WTC11 (cell line): ENCODE measurements at regions not wholly inside any gene's neighbourhood (a gene's known extent, or its start where the extent isn't known, plus 50 kb on each side); places are given as distances from the start of the nearest gene placed in this dataset.

Experiments
- ATAC-seq: fragments of 200-7000 bp; cut with Tn5 transposase; 2 replicates; pipeline ENCODE4 v1.10.0; 2021; ENCODE audit warnings: mild to moderate bottlenecking, moderate library complexity
- CTCF ChIA-PET: fragments of 300-600 bp; sonication (Branson Sonifier 250); formaldehyde crosslinking; loops from one replicate; lab custom pipeline; 2021; ENCODE audit warnings: antibody characterized with exemption; lab: Charles Lee
- POLR2A ChIA-PET: fragments of 350-600 bp; sonication (Branson Sonifier 250); formaldehyde crosslinking; loops from one replicate; lab custom pipeline; 2021; ENCODE audit warnings: antibody characterized with exemption; lab: Charles Lee
- DNase-seq: peaks from one replicate; pipeline ENCODE4 v3.0.0; 2021; ENCODE audit warnings: low spot score
- H3K27ac Mint-ChIP-seq: 2 replicates; pipeline ENCODE4 v1.8.0; 2021; ENCODE audit warnings: mixed read lengths
- H3K27me3 Mint-ChIP-seq: 2 replicates; pipeline ENCODE4 v1.8.0; 2021; ENCODE audit warnings: low read depth, mild to moderate bottlenecking, moderate library complexity, mixed read lengths
- H3K36me3 Mint-ChIP-seq: 2 replicates; pipeline ENCODE4 v1.8.0; 2021; ENCODE audit warnings: mixed read lengths
- H3K4me1 Mint-ChIP-seq: 2 replicates; pipeline ENCODE4 v1.8.0; 2022; ENCODE audit warnings: mixed read lengths
- H3K4me3 Mint-ChIP-seq: 2 replicates; pipeline ENCODE4 v1.8.0; 2021; ENCODE audit warnings: mild to moderate bottlenecking, moderate library complexity, mixed read lengths
- H3K9me3 Mint-ChIP-seq: 2 replicates; pipeline ENCODE4 v1.8.0; 2021; ENCODE audit warnings: mixed read lengths
- FOXK1 ChIP-seq: sonication (generic); formaldehyde crosslinking; IDR thresholded peaks from 2 replicates; pipeline ENCODE4 v1.8.0; 2022; ENCODE audit warnings: mild to moderate bottlenecking, moderate library complexity, missing genetic modification reagents
- FOXP1 ChIP-seq: sonication (generic); formaldehyde crosslinking; IDR thresholded peaks from 2 replicates; pipeline ENCODE4 v1.8.0; 2022; ENCODE audit warnings: missing genetic modification reagents, mild to moderate bottlenecking, moderate library complexity, borderline replicate concordance
- GRHL2 ChIP-seq: fragments of 250-450 bp; sonication (Bioruptor Pico); IDR thresholded peaks from 2 replicates; pipeline ENCODE4 v1.8.0; 2022; ENCODE audit warnings: mild to moderate bottlenecking, moderate library complexity; ENCODE audit not compliant: insufficient replicate concordance, severe bottlenecking
- GTF2I ChIP-seq: fragments of 250-450 bp; sonication (Bioruptor Pico); conservative IDR thresholded peaks from 2 replicates; pipeline ENCODE4 v1.4.0; 2021; ENCODE audit warnings: mild to moderate bottlenecking
- HMGA2 ChIP-seq: fragments of 250-450 bp; sonication (Bioruptor Pico); IDR thresholded peaks from 2 replicates; pipeline ENCODE4 v1.4.0; 2021; ENCODE audit warnings: mild to moderate bottlenecking, moderate library complexity
- JAZF1 ChIP-seq: fragments of 250-450 bp; sonication (Bioruptor Pico); IDR thresholded peaks from 2 replicates; pipeline ENCODE4 v1.9.0; 2021; ENCODE audit warnings: moderate library complexity, mild to moderate bottlenecking, inconsistent platforms
- MXD4 ChIP-seq: fragments of 250-450 bp; sonication (Bioruptor Pico); IDR thresholded peaks from 2 replicates; pipeline ENCODE4 v1.8.0; 2021; ENCODE audit warnings: mild to moderate bottlenecking, moderate library complexity, borderline replicate concordance
- MYBL2 ChIP-seq: sonication (generic); formaldehyde crosslinking; IDR thresholded peaks from 2 replicates; pipeline ENCODE4 v1.8.1; 2023; ENCODE audit warnings: mild to moderate bottlenecking, moderate library complexity, missing genetic modification reagents
- NR1H2 ChIP-seq: sonication (generic); formaldehyde crosslinking; IDR thresholded peaks from 2 replicates; pipeline ENCODE4 v1.9.0; 2021; ENCODE audit warnings: mild to moderate bottlenecking, moderate library complexity, missing genetic modification reagents
- NR3C1 ChIP-seq: sonication (generic); formaldehyde crosslinking; conservative IDR thresholded peaks from 2 replicates; pipeline ENCODE4 v1.8.1; 2023; ENCODE audit warnings: low read depth, mild to moderate bottlenecking, missing genetic modification reagents
- OVOL2 ChIP-seq: fragments of 250-450 bp; sonication (Bioruptor Pico); IDR thresholded peaks from 2 replicates; pipeline ENCODE4 v1.9.0; 2021; ENCODE audit warnings: mild to moderate bottlenecking, borderline replicate concordance
- RELA ChIP-seq: sonication (generic); formaldehyde crosslinking; IDR thresholded peaks from 2 replicates; pipeline ENCODE4 v1.8.1; 2022; ENCODE audit warnings: missing genetic modification reagents, mild to moderate bottlenecking, borderline replicate concordance
- SMAD4 ChIP-seq: sonication (generic); formaldehyde crosslinking; IDR thresholded peaks from 2 replicates; pipeline ENCODE4 v1.8.0; 2022; ENCODE audit warnings: mild to moderate bottlenecking, missing genetic modification reagents
- SOX15 ChIP-seq: fragments of 250-450 bp; sonication (Bioruptor Pico); IDR thresholded peaks from 2 replicates; pipeline ENCODE4 v1.9.0; 2021; ENCODE audit warnings: mild to moderate bottlenecking
- ZNF138 ChIP-seq: sonication (generic); formaldehyde crosslinking; conservative IDR thresholded peaks from 2 replicates; pipeline ENCODE4 v1.8.1; 2022; ENCODE audit warnings: mild to moderate bottlenecking, moderate library complexity, missing genetic modification reagents
- ZNF317 ChIP-seq: sonication (generic); formaldehyde crosslinking; IDR thresholded peaks from 2 replicates; pipeline ENCODE4 v1.8.1; 2023; ENCODE audit warnings: low read depth, mild to moderate bottlenecking, moderate library complexity, missing genetic modification reagents, borderline replicate concordance
- TF ChIP-seq, protein P1 (sequence below): sonication (generic); formaldehyde crosslinking; IDR thresholded peaks from 2 replicates; pipeline ENCODE4 v1.8.1; 2023; ENCODE audit warnings: mild to moderate bottlenecking, moderate library complexity, missing genetic modification reagents
- TF ChIP-seq, protein P2 (sequence below): fragments of 200-600 bp; IDR thresholded peaks from 2 replicates; pipeline ENCODE4 v1.8.0; 2022; ENCODE audit warnings: antibody characterized with exemption
- TF ChIP-seq, protein P3 (sequence below): sonication (generic); formaldehyde crosslinking; IDR thresholded peaks from 2 replicates; pipeline ENCODE4 v1.8.0; 2022; ENCODE audit warnings: mild to moderate bottlenecking, missing genetic modification reagents
- TF ChIP-seq, protein P4 (sequence below): sonication (generic); formaldehyde crosslinking; conservative IDR thresholded peaks from 2 replicates; pipeline ENCODE4 v1.8.1; 2023; ENCODE audit warnings: mild to moderate bottlenecking, low read depth, missing genetic modification reagents, moderate library complexity
- TF ChIP-seq, protein P5 (sequence below): sonication (generic); formaldehyde crosslinking; IDR thresholded peaks from 2 replicates; pipeline ENCODE4 v1.8.0; 2022; ENCODE audit warnings: mild to moderate bottlenecking, missing genetic modification reagents
- TF ChIP-seq, protein P6 (sequence below): sonication (generic); formaldehyde crosslinking; IDR thresholded peaks from 2 replicates; pipeline ENCODE4 v1.8.1; 2023; ENCODE audit warnings: mild to moderate bottlenecking, missing genetic modification reagents, moderate library complexity
- TF ChIP-seq, protein P7 (sequence below): sonication (generic); formaldehyde crosslinking; IDR thresholded peaks from 2 replicates; pipeline ENCODE4 v1.8.1; 2023; ENCODE audit warnings: mild to moderate bottlenecking, missing genetic modification reagents

DNA sequence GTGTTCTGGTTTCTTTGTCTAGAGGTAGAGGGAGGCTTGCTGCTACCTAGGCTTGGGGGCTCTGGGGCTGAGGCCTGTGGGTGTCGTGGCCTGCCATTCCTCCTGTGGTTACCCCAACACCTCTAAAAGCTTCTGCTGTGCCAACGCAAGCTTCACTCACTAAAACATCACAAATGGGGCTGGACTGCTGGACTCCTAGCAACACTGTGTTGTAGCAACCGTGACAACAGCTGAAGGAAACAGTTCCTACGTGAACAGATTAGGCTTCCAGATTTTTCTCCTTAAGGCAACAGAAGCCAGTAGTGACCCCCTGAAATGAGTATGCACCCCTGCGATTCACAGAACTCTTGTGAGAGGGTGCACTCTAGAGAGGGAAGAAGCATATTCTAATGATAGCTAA is 138.3 kb upstream of the TEX13D start:
- Mint-ChIP-seq H3K9me3 (no peaks in the 10 kb centered on the region), H3K4me3 (no peak overlapping the region), H3K4me1 (0 out of 2 replicates have a peak, but pooled peaks cover 3% of the 10 kb centered on the region), H3K27ac (no peak overlapping the region), H3K36me3 (no peaks in the 10 kb centered on the region), H3K27me3 (no peaks in the 10 kb centered on the region)
- CTCF ChIA-PET = no interaction called here
- DNase-seq (no peak), ATAC-seq (no peak)
- TF ChIP-seq ZNF317 (CRISPR knock-in tag) = no peak
- no peak for TF ChIP-seq RELA (CRISPR knock-in tag)
- TF ChIP-seq, protein P1, sequence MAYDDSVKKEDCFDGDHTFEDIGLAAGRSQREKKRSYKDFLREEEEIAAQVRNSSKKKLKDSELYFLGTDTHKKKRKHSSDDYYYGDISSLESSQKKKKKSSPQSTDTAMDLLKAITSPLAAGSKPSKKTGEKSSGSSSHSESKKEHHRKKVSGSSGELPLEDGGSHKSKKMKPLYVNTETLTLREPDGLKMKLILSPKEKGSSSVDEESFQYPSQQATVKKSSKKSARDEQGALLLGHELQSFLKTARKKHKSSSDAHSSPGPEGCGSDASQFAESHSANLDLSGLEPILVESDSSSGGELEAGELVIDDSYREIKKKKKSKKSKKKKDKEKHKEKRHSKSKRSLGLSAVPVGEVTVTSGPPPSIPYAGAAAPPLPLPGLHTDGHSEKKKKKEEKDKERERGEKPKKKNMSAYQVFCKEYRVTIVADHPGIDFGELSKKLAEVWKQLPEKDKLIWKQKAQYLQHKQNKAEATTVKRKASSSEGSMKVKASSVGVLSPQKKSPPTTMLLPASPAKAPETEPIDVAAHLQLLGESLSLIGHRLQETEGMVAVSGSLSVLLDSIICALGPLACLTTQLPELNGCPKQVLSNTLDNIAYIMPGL = no peak
- no peak for TF ChIP-seq ZNF138 (CRISPR knock-in tag)
- TF ChIP-seq HMGA2 (CRISPR knock-in tag) = no peak
- TF ChIP-seq NR1H2 (CRISPR knock-in tag) = no peak
- no peak for TF ChIP-seq NR3C1 (CRISPR knock-in tag)
- TF ChIP-seq, protein P2, sequence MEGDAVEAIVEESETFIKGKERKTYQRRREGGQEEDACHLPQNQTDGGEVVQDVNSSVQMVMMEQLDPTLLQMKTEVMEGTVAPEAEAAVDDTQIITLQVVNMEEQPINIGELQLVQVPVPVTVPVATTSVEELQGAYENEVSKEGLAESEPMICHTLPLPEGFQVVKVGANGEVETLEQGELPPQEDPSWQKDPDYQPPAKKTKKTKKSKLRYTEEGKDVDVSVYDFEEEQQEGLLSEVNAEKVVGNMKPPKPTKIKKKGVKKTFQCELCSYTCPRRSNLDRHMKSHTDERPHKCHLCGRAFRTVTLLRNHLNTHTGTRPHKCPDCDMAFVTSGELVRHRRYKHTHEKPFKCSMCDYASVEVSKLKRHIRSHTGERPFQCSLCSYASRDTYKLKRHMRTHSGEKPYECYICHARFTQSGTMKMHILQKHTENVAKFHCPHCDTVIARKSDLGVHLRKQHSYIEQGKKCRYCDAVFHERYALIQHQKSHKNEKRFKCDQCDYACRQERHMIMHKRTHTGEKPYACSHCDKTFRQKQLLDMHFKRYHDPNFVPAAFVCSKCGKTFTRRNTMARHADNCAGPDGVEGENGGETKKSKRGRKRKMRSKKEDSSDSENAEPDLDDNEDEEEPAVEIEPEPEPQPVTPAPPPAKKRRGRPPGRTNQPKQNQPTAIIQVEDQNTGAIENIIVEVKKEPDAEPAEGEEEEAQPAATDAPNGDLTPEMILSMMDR = no peak
- POLR2A ChIA-PET = no interaction called here

DNA sequence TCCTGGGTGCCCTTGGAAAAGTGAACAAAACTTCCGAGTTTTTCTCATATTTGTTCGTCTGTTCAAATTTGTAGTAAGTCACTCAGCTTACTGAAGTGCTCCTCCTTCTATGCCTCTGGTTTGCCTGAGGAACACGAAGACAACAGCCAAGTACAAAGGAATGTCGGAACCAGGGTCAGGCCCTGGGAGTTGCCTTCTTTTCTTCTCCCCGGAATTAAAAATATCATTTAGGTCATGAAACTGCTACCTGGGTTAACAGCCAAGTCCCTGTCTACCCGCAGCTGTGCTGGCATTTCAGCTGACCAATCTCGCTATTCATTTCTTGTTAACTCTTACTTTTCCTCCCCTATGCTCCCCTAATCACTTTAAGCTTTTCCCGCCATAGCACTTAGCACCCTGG is 137.6 kb upstream of the TEX13D start:
- Mint-ChIP-seq H3K27me3 (no peaks in the 10 kb centered on the region), H3K36me3 (no peaks in the 10 kb centered on the region), H3K4me1 (0 out of 2 replicates have a peak, but pooled peaks cover 3% of the 10 kb centered on the region), H3K27ac (no peak overlapping the region), H3K9me3 (no peaks in the 10 kb centered on the region), H3K4me3 (no peak overlapping the region)
- CTCF ChIA-PET = no interaction called here
- ATAC-seq (no peak), DNase-seq (no peak)
- POLR2A ChIA-PET = no interaction called here
- TF ChIP-seq, protein P3, sequence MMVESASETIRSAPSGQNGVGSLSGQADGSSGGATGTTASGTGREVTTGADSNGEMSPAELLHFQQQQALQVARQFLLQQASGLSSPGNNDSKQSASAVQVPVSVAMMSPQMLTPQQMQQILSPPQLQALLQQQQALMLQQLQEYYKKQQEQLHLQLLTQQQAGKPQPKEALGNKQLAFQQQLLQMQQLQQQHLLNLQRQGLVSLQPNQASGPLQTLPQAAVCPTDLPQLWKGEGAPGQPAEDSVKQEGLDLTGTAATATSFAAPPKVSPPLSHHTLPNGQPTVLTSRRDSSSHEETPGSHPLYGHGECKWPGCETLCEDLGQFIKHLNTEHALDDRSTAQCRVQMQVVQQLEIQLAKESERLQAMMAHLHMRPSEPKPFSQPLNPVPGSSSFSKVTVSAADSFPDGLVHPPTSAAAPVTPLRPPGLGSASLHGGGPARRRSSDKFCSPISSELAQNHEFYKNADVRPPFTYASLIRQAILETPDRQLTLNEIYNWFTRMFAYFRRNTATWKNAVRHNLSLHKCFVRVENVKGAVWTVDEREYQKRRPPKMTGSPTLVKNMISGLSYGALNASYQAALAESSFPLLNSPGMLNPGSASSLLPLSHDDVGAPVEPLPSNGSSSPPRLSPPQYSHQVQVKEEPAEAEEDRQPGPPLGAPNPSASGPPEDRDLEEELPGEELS (CRISPR knock-in tag) = no peak
- TF ChIP-seq SMAD4 (CRISPR knock-in tag) = no peak
- TF ChIP-seq, protein P2 = no peak
- no peak for TF ChIP-seq SOX15 (CRISPR knock-in tag)
- TF ChIP-seq GTF2I = no peak
- TF ChIP-seq MYBL2 (CRISPR knock-in tag) = no peak
- TF ChIP-seq GRHL2 (CRISPR knock-in tag) = no peak
- TF ChIP-seq, protein P4, sequence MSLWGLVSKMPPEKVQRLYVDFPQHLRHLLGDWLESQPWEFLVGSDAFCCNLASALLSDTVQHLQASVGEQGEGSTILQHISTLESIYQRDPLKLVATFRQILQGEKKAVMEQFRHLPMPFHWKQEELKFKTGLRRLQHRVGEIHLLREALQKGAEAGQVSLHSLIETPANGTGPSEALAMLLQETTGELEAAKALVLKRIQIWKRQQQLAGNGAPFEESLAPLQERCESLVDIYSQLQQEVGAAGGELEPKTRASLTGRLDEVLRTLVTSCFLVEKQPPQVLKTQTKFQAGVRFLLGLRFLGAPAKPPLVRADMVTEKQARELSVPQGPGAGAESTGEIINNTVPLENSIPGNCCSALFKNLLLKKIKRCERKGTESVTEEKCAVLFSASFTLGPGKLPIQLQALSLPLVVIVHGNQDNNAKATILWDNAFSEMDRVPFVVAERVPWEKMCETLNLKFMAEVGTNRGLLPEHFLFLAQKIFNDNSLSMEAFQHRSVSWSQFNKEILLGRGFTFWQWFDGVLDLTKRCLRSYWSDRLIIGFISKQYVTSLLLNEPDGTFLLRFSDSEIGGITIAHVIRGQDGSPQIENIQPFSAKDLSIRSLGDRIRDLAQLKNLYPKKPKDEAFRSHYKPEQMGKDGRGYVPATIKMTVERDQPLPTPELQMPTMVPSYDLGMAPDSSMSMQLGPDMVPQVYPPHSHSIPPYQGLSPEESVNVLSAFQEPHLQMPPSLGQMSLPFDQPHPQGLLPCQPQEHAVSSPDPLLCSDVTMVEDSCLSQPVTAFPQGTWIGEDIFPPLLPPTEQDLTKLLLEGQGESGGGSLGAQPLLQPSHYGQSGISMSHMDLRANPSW = no peak
- no peak for TF ChIP-seq FOXP1 (CRISPR knock-in tag)
- no peak for TF ChIP-seq OVOL2 (CRISPR knock-in tag)
- TF ChIP-seq, protein P5, sequence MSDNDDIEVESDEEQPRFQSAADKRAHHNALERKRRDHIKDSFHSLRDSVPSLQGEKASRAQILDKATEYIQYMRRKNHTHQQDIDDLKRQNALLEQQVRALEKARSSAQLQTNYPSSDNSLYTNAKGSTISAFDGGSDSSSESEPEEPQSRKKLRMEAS (CRISPR knock-in tag) = no peak
- TF ChIP-seq, protein P6, sequence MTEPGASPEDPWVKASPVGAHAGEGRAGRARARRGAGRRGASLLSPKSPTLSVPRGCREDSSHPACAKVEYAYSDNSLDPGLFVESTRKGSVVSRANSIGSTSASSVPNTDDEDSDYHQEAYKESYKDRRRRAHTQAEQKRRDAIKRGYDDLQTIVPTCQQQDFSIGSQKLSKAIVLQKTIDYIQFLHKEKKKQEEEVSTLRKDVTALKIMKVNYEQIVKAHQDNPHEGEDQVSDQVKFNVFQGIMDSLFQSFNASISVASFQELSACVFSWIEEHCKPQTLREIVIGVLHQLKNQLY (CRISPR knock-in tag) = no peak
- TF ChIP-seq, protein P7, sequence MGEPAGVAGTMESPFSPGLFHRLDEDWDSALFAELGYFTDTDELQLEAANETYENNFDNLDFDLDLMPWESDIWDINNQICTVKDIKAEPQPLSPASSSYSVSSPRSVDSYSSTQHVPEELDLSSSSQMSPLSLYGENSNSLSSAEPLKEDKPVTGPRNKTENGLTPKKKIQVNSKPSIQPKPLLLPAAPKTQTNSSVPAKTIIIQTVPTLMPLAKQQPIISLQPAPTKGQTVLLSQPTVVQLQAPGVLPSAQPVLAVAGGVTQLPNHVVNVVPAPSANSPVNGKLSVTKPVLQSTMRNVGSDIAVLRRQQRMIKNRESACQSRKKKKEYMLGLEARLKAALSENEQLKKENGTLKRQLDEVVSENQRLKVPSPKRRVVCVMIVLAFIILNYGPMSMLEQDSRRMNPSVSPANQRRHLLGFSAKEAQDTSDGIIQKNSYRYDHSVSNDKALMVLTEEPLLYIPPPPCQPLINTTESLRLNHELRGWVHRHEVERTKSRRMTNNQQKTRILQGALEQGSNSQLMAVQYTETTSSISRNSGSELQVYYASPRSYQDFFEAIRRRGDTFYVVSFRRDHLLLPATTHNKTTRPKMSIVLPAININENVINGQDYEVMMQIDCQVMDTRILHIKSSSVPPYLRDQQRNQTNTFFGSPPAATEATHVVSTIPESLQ (CRISPR knock-in tag) = no peak
- TF ChIP-seq MXD4 = no peak
- no peak for TF ChIP-seq FOXK1 (CRISPR knock-in tag)
- TF ChIP-seq JAZF1 (CRISPR knock-in tag) = no peak
